Mucosa of descending colon (tissue), 3 donors: ENCODE measurements at regions not wholly inside any gene's neighbourhood (a gene's known extent, or its start where the extent isn't known, plus 50 kb on each side); places are given as distances from the start of the nearest gene placed in this dataset.

Experiments used
- ATAC-seq: fragments of 200-7000 bp; cut with Tn5 transposase; one replicate; pipeline ENCODE4 v1.9.1; 2020; ENCODE audit warnings: mild to moderate bottlenecking, moderate library complexity
- DNase-seq, 3 donors: peaks; one replicate each; pipeline ENCODE4 v3.0.0-alpha.2; 2020
- H3K36me3 ChIP-seq: fragments of 200-600 bp; one replicate; pipeline ENCODE4 v1.8.0; 2021; ENCODE audit warnings: low read depth, mild to moderate bottlenecking
- H3K4me1 ChIP-seq: fragments of 200-600 bp; one replicate; pipeline ENCODE4 v1.8.0; 2021; ENCODE audit warnings: low read depth, mild to moderate bottlenecking
- H3K4me3 ChIP-seq: fragments of 200-600 bp; one replicate; pipeline ENCODE4 v1.8.0; 2021; ENCODE audit warnings: mild to moderate bottlenecking
- H3K9me3 ChIP-seq: fragments of 200-600 bp; one replicate; pipeline ENCODE4 v1.8.0; 2021; ENCODE audit warnings: mild to moderate bottlenecking
- intact Hi-C, 2 donors: fragments of 100-400 bp; cut with DNase I in 1 of 2; cut with micrococcal nuclease in 1 of 2; formaldehyde crosslinking; loops; one replicate each; pipeline versions ENCODE4 v1.11.0 to v1.11.1; 2022; cut with DNase I, micrococcal nuclease
- TF ChIP-seq, protein P1 (sequence below): fragments of 200-600 bp; IDR thresholded peaks from one replicate; pipeline ENCODE4 v1.8.0; 2022; ENCODE audit warnings: antibody characterized with exemption, mild to moderate bottlenecking
- donor health status: DM: no; HTN: no; CAD: no; lungs with moderate emphysema.
- donor health status: DM: no; HTN: no; CAD: no.
- donor health status: DM: no; HTN: yes; CAD: no.

DNA sequence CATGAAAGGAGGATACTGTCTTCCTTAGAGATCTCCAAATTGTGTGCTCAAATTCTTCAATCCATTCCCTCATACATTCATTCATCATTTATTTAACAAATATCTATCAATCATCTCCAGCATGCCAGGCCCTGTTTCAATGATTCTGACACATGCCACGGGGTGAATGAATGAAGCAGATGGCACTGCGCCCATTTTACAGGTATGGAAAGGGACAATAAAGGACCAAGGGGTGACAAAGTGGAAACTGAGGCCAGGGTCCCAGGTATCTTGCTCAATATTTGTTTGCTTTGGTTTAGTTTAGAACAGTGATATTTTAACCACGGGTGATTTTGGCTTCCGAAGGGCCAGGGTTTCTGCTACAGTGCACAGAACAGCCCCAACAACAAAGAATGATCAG lies 321.6 kb upstream of the RUNX1 start:
- ATAC-seq: no peak

DNA sequence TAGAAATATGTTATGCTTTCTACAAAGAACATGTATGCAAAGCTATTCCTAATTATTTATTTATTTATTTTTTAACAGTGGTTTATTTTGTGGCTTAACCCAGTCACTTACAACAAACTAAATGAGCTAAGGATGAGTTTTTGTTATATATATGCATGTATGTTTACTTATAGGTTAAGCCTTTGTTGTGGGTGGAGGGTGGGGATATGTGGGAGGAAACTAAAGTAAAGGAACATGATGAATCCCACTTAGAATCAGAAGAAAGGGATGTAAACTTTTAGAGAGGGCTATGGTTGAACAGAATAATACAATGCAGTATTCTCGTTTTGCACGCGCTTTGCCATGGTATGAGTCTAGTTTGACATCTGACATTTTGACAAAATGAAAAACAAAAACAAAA lies 321.0 kb upstream of the RUNX1 start:
- Histone ChIP-seq H3K36me3 (no peaks in the 10 kb centered on the region), H3K4me3 (no peak overlapping the region), H3K9me3 (no peaks in the 10 kb centered on the region), H3K4me1 (no peaks in the 10 kb centered on the region)
- intact Hi-C loops: no loop called here
- no peak for DNase-seq
- no peak for ATAC-seq
- TF ChIP-seq, protein P1, sequence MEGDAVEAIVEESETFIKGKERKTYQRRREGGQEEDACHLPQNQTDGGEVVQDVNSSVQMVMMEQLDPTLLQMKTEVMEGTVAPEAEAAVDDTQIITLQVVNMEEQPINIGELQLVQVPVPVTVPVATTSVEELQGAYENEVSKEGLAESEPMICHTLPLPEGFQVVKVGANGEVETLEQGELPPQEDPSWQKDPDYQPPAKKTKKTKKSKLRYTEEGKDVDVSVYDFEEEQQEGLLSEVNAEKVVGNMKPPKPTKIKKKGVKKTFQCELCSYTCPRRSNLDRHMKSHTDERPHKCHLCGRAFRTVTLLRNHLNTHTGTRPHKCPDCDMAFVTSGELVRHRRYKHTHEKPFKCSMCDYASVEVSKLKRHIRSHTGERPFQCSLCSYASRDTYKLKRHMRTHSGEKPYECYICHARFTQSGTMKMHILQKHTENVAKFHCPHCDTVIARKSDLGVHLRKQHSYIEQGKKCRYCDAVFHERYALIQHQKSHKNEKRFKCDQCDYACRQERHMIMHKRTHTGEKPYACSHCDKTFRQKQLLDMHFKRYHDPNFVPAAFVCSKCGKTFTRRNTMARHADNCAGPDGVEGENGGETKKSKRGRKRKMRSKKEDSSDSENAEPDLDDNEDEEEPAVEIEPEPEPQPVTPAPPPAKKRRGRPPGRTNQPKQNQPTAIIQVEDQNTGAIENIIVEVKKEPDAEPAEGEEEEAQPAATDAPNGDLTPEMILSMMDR: no peak

More for the DNA sequence above, 321.6 kb upstream of the RUNX1 start:
- intact Hi-C loops: no loop called here
- Histone ChIP-seq H3K9me3 (no peaks in the 10 kb centered on the region), H3K4me1 (no peaks in the 10 kb centered on the region), H3K4me3 (no peak overlapping the region), H3K36me3 (no peaks in the 10 kb centered on the region)
- no peak for DNase-seq
- TF ChIP-seq, protein P1: no peak

DNA sequence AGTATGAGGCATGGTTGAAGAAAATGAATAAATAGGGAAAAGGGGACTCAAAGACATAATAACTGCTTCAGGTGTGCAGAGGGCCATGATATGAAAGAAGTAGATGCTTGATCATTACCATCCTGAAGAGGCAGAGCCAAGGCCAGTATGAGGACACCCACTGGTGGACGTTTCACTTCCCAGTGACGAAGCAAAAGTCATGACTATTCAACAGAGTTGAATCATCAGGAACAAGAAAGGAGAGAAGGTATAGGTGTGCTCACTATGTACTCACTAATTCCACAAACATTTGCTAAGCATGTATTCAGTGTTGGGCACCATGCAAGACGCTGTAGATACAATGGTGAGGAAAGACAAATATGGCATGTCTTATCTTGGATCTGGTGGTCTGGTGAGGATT lies 319.2 kb upstream of the RUNX1 start:
- Histone ChIP-seq H3K36me3 (no peaks in the 10 kb centered on the region), H3K9me3 (no peaks in the 10 kb centered on the region), H3K4me3 (no peak overlapping the region), H3K4me1 (no peaks in the 10 kb centered on the region)
- DNase-seq: no peak
- intact Hi-C loops: no loop called here
- TF ChIP-seq, protein P1: no peak
- no peak for ATAC-seq

DNA sequence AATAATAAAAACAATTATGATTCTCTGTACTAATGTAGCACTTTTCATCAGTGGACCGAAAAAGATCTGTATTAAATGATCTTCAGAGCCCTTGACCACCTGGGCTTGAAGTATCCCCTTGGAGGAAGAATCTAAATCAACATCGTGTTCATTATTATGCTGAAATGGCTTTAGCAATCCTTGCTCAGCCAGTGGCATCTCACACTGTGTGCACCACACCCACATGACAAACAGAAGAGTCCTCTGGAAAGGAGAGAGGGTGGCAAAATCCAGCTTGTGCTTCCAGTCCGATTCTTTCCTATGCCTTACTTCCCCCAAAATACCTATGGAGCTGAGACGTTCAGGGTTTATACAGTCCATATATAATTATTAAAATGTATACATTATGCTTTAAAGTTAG lies 318.5 kb upstream of the RUNX1 start:
- H3K4me1 ChIP-seq: no peaks in the 10 kb centered on the region
- peak in 1 of 3 donors; percentile 14 for DNase-seq
- no peaks in the 10 kb centered on the region for H3K9me3 ChIP-seq
- TF ChIP-seq, protein P1: no peak
- peak; percentile 51 for ATAC-seq
- no peaks in the 10 kb centered on the region for H3K36me3 ChIP-seq
- intact Hi-C loops: no loop called here
- H3K4me3 ChIP-seq: no peak overlapping the region

DNA sequence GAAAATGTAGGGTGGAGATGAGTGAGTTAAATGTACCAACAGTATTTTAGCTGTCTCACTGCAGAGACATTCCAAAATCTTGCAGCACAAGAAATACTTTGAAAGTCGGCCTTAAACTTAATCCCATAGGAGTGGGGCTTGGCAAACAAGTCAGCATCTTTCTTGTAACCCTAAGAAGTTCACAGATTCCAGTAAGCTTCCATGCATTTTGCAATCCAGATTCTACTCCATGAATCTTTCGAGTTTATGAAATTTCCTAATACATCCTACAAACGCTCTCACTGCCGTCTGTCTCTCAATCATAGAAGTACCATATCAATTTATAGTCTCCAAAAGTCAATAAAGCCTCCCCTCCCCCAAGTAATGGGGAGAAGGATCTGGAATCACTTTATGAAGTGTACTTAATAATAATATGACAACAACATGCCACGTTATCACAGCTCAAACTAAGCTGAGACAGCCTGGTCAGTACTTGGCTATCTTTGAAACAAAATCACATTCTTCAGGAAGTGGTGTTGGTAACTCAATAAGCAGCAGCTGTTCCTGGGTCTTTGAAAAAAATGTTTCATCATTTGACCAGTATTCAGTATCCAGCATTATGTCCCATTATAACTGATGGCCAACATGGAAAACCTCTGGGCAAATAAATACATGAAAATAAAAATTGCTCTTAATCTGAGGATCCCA lies 317.4 kb upstream of the RUNX1 start:
- peak in 1 of 3 donors; percentile 31 for DNase-seq
- H3K36me3 ChIP-seq: no peaks in the 10 kb centered on the region
- no peaks in the 10 kb centered on the region for H3K9me3 ChIP-seq
- intact Hi-C loops: no loop called here
- H3K4me1 ChIP-seq: no peaks in the 10 kb centered on the region
- TF ChIP-seq, protein P1: no peak
- ATAC-seq: no peak
- no peak overlapping the region for H3K4me3 ChIP-seq

DNA sequence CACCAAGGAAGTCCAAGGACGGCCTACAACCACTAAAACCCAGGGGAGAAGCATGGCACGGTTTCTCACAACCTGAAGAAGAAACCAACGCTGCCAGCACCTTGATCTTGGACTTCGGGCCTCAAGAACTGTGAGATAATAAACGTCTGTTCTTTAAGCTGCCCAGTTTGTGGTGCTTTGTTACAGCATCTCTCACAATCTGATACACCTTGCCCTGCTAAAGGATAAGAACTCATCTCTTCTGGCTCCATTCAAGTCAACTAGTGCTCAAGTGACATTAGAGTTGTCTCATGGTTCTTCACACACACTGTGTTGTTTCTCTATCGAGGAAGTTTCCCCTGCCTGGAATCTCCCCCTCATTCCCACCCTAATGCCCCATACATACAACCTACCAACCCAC lies 314.4 kb upstream of the RUNX1 start:
- H3K36me3 ChIP-seq: no peaks in the 10 kb centered on the region
- intact Hi-C loops: no loop called here
- ATAC-seq (no peak), DNase-seq (no peak)
- H3K4me3 ChIP-seq: no peak overlapping the region
- TF ChIP-seq, protein P1: no peak
- no peaks in the 10 kb centered on the region for H3K4me1 ChIP-seq
- no peaks in the 10 kb centered on the region for H3K9me3 ChIP-seq
